ENCODE measurements at regions not wholly inside any gene's neighbourhood (a gene's known extent, or its start where the extent isn't known, plus 50 kb on each side); places are given as distances from the start of the nearest gene placed in this dataset.

- FAIRE-seq (no peak), DNase-seq (ENCODE audit: low spot score in 2 of 2) (no peak)
These were observed 436.9 kb upstream of the SPRED2 start for GRCh38 chr2:65869296-65869695.

GRCh38 chr2:65868177-65868576 is 435.8 kb upstream of the SPRED2 start:
- FAIRE-seq (no peak), DNase-seq (ENCODE audit: low spot score in 2 of 2) (no peak)

GRCh38 chr2:65867446-65867845 is 435.0 kb upstream of the SPRED2 start:
- no peak for DNase-seq (ENCODE audit: low spot score in 2 of 2)
- FAIRE-seq, result no peak

GRCh38 chr2:65866148-65866547 is 433.7 kb upstream of the SPRED2 start:
- FAIRE-seq (no peak), DNase-seq (ENCODE audit: low spot score in 2 of 2) (no peak)

GRCh38 chr2:65864619-65865018 is 432.2 kb upstream of the SPRED2 start:
- no peak for FAIRE-seq
- no peak for DNase-seq (ENCODE audit: low spot score in 2 of 2)

- no peak for DNase-seq (ENCODE audit: low spot score in 2 of 2)
- FAIRE-seq, result no peak
These were observed 431.3 kb upstream of the SPRED2 start for GRCh38 chr2:65863713-65864112.

- FAIRE-seq, result no peak
- DNase-seq (ENCODE audit: low spot score in 2 of 2), result no peak
These were observed 424.5 kb upstream of the SPRED2 start for GRCh38 chr2:65856928-65857327.

- no peak for FAIRE-seq
- no peak for DNase-seq (ENCODE audit: low spot score in 2 of 2)
These were observed 424.0 kb upstream of the SPRED2 start for GRCh38 chr2:65856423-65856822.

GRCh38 chr2:65850695-65851094 is 418.3 kb upstream of the SPRED2 start:
- no peak for DNase-seq (ENCODE audit: low spot score in 2 of 2)
- FAIRE-seq, result no peak

GRCh38 chr2:65846989-65847678 is 414.7 kb upstream of the SPRED2 start:
- FAIRE-seq (no peak), DNase-seq (ENCODE audit: low spot score in 2 of 2) (no peak)

- DNase-seq (ENCODE audit: low spot score in 2 of 2) (no peak), FAIRE-seq (no peak)
These were observed 413.2 kb upstream of the SPRED2 start for GRCh38 chr2:65845442-65846182.

GRCh38 chr2:65842104-65842503 is 409.7 kb upstream of the SPRED2 start:
- FAIRE-seq (no peak), DNase-seq (ENCODE audit: low spot score in 2 of 2) (no peak)

GRCh38 chr2:65835975-65836549 is 403.7 kb upstream of the SPRED2 start:
- no peak for FAIRE-seq

GRCh38 chr2:65834771-65835475 is 402.5 kb upstream of the SPRED2 start:
- no peak for DNase-seq (ENCODE audit: low spot score in 2 of 2)
- no peak for FAIRE-seq

More at GRCh38 chr2:65835975-65836549, 403.7 kb upstream of the SPRED2 start:
- no peak for DNase-seq (ENCODE audit: low spot score in 2 of 2)

- FAIRE-seq (no peak), DNase-seq (ENCODE audit: low spot score in 2 of 2) (no peak)
These were observed 401.7 kb upstream of the SPRED2 start for GRCh38 chr2:65834062-65834461.

- no peak for DNase-seq (ENCODE audit: low spot score in 2 of 2)
- no peak for FAIRE-seq
These were observed 399.1 kb upstream of the SPRED2 start for GRCh38 chr2:65831509-65831908.

GRCh38 chr2:65826567-65826966 is 394.2 kb upstream of the SPRED2 start:
- FAIRE-seq, result no peak
- DNase-seq (ENCODE audit: low spot score in 2 of 2), result no peak

- FAIRE-seq (no peak), DNase-seq (ENCODE audit: low spot score in 2 of 2) (no peak)
These were observed 391.1 kb upstream of the SPRED2 start for GRCh38 chr2:65823511-65823910.

- DNase-seq (ENCODE audit: low spot score in 2 of 2) (no peak), FAIRE-seq (no peak)
These were observed 388.1 kb upstream of the SPRED2 start for GRCh38 chr2:65820454-65820853.

GRCh38 chr2:65819963-65820362 is 387.6 kb upstream of the SPRED2 start:
- FAIRE-seq (no peak), DNase-seq (ENCODE audit: low spot score in 2 of 2) (no peak)

- DNase-seq (ENCODE audit: low spot score in 2 of 2), result no peak
- FAIRE-seq, result no peak
These were observed 386.6 kb upstream of the SPRED2 start for GRCh38 chr2:65818873-65819451.
